Head of caudate nucleus (tissue), 42 donors: ENCODE measurements at regions not wholly inside any gene's neighbourhood (a gene's known extent, or its start where the extent isn't known, plus 50 kb on each side); places are given as distances from the start of the nearest gene placed in this dataset.

ENCODE experiments used
- DNase-seq, 42 donors: peaks; one replicate each; pipeline versions ENCODE4 v3.0.0 to v3.0.0-alpha.2; 2020 to 2021; ENCODE audit warnings: mixed read lengths in 7 of 42
- intact Hi-C: fragments of 100-400 bp; cut with DNase I; formaldehyde crosslinking; loops from one replicate; pipeline ENCODE4 v1.15.0; 2022

- no peak for DNase-seq
- intact Hi-C loops = no loop called here
Measured at GRCh38 chr11:97289823-97290222, 900.0 kb downstream of the JRKL start.

- DNase-seq = no peak
- intact Hi-C loops = no loop called here
Measured at GRCh38 chr11:97290464-97291041, 900.7 kb downstream of the JRKL start.

- DNase-seq = no peak
- intact Hi-C loops = no loop called here
Measured at GRCh38 chr11:97296301-97296700, 906.5 kb downstream of the JRKL start.

- no peak for DNase-seq
- intact Hi-C loops = no loop called here
Measured at GRCh38 chr11:97309291-97309690, 919.5 kb downstream of the JRKL start.

GRCh38 chr11:97325693-97326092 is 935.9 kb downstream of the JRKL start:
- DNase-seq = no peak
- intact Hi-C loops = no loop called here

- DNase-seq = no peak
- intact Hi-C loops = no loop called here
Measured at GRCh38 chr11:97332271-97332670, 942.5 kb downstream of the JRKL start.

GRCh38 chr11:97336064-97336463 is 946.3 kb downstream of the JRKL start:
- intact Hi-C loops = no loop called here
- DNase-seq = no peak

- no peak for DNase-seq
- intact Hi-C loops = no loop called here
Measured at GRCh38 chr11:97345032-97345431, 955.2 kb downstream of the JRKL start.

- intact Hi-C loops = no loop called here
- DNase-seq = no peak
Measured at GRCh38 chr11:97349201-97349600, 959.4 kb downstream of the JRKL start.

GRCh38 chr11:97351939-97352338 is 962.1 kb downstream of the JRKL start:
- intact Hi-C loops = no loop called here
- DNase-seq = no peak

- no peak for DNase-seq
- intact Hi-C loops = no loop called here
Measured at GRCh38 chr11:97354026-97354425, 964.2 kb downstream of the JRKL start.

- DNase-seq = no peak
- intact Hi-C loops = no loop called here
Measured at GRCh38 chr11:97354576-97354975, 964.8 kb downstream of the JRKL start.

- no peak for DNase-seq
- intact Hi-C loops = no loop called here
Measured at GRCh38 chr11:97355230-97355629, 965.4 kb downstream of the JRKL start.

GRCh38 chr11:97356144-97356543 is 966.3 kb downstream of the JRKL start:
- intact Hi-C loops = no loop called here
- DNase-seq = no peak

- DNase-seq = no peak
Measured at GRCh38 chr11:97359016-97359415, 969.2 kb downstream of the JRKL start.

GRCh38 chr11:97361812-97362378 is 972.1 kb downstream of the JRKL start:
- DNase-seq = peak in 23 of 42 donors; percentile 2 to 59 (median 15)
- intact Hi-C loops = no loop called here

More at GRCh38 chr11:97359016-97359415, 969.2 kb downstream of the JRKL start:
- intact Hi-C loops = no loop called here

GRCh38 chr11:97363331-97363730 is 973.5 kb downstream of the JRKL start:
- no peak for DNase-seq
- intact Hi-C loops = no loop called here

- intact Hi-C loops = no loop called here
- no peak for DNase-seq
Measured at GRCh38 chr11:97364047-97364446, 974.2 kb downstream of the JRKL start.

GRCh38 chr11:97367406-97368083 is 977.7 kb downstream of the JRKL start:
- DNase-seq = no peak
- intact Hi-C loops = no loop called here

GRCh38 chr11:97389270-97389669 is 999.5 kb downstream of the JRKL start:
- DNase-seq = no peak

GRCh38 chr11:97398246-97398645 is 1008.4 kb downstream of the JRKL start:
- intact Hi-C loops = no loop called here
- no peak for DNase-seq

More at GRCh38 chr11:97389270-97389669, 999.5 kb downstream of the JRKL start:
- intact Hi-C loops = no loop called here
